D341Med (cell line): ENCODE measurements at regions not wholly inside any gene's neighbourhood (a gene's known extent, or its start where the extent isn't known, plus 50 kb on each side); places are given as distances from the start of the nearest gene placed in this dataset.

Source experiments
- DNase-seq: peaks from one replicate; pipeline ENCODE4 v3.0.0; 2012; ENCODE audit warnings: low spot score

GRCh38 chr20:20827992-20828597 is 115.7 kb upstream of the RALGAPA2 start:
- DNase-seq = no peak

GRCh38 chr20:20824924-20825584 is 112.6 kb upstream of the RALGAPA2 start:
- peak; percentile 84 for DNase-seq

- no peak for DNase-seq
Observed at GRCh38 chr20:20823476-20823881, 111.0 kb upstream of the RALGAPA2 start.

GRCh38 chr20:20821484-20822260 is 109.2 kb upstream of the RALGAPA2 start:
- no peak for DNase-seq

GRCh38 chr20:20820785-20821483 is 108.5 kb upstream of the RALGAPA2 start:
- DNase-seq = no peak

- peak; percentile 76 for DNase-seq
Observed at GRCh38 chr20:20820104-20820503, 107.7 kb upstream of the RALGAPA2 start.

- no peak for DNase-seq
Observed at GRCh38 chr20:20816969-20817755, 104.7 kb upstream of the RALGAPA2 start.

- no peak for DNase-seq
Observed at GRCh38 chr20:20815711-20816455, 103.4 kb upstream of the RALGAPA2 start.

GRCh38 chr20:20814685-20815084 is 102.2 kb upstream of the RALGAPA2 start:
- DNase-seq = no peak

- DNase-seq = no peak
Observed at GRCh38 chr20:20812136-20812535, 99.7 kb upstream of the RALGAPA2 start.

- DNase-seq = no peak
Observed at GRCh38 chr20:20808016-20808415, 95.6 kb upstream of the RALGAPA2 start.

- peak; percentile 86 for DNase-seq
Observed at GRCh38 chr20:20806121-20807095, 94.0 kb upstream of the RALGAPA2 start.

- peak; percentile 52 for DNase-seq
Observed at GRCh38 chr20:20803011-20803410, 90.6 kb upstream of the RALGAPA2 start.

GRCh38 chr20:20802328-20802727 is 89.9 kb upstream of the RALGAPA2 start:
- no peak for DNase-seq

- DNase-seq = no peak
Observed at GRCh38 chr20:20799716-20800312, 87.4 kb upstream of the RALGAPA2 start.

GRCh38 chr20:20797521-20798310 is 85.3 kb upstream of the RALGAPA2 start:
- no peak for DNase-seq

GRCh38 chr20:20796766-20797440 is 84.5 kb upstream of the RALGAPA2 start:
- no peak for DNase-seq

GRCh38 chr20:20795721-20796120 is 83.3 kb upstream of the RALGAPA2 start:
- no peak for DNase-seq
